ENCODE measurements at regions not wholly inside any gene's neighbourhood (a gene's known extent, or its start where the extent isn't known, plus 50 kb on each side); places are given as distances from the start of the nearest gene placed in this dataset.

GRCh38 chr10:105352281-105352680, 711.2 kb downstream of the SORCS3 start:
- DNase-seq: no peak

GRCh38 chr10:105351187-105351586, 710.1 kb downstream of the SORCS3 start:
- no peak for DNase-seq

GRCh38 chr10:105347487-105347886, 706.4 kb downstream of the SORCS3 start:
- DNase-seq: no peak

- no peak for DNase-seq
Measured at GRCh38 chr10:105342606-105343005, 701.5 kb downstream of the SORCS3 start.

- DNase-seq: no peak
Measured at GRCh38 chr10:105339669-105340068, 698.6 kb downstream of the SORCS3 start.

GRCh38 chr10:105328503-105329133, 687.5 kb downstream of the SORCS3 start:
- peak; percentile 6 for DNase-seq
